HepG2 (cell line): ENCODE measurements at regions not wholly inside any gene's neighbourhood (a gene's known extent, or its start where the extent isn't known, plus 50 kb on each side); places are given as distances from the start of the nearest gene placed in this dataset.

ENCODE experiments used
- ATAC-seq: fragments of 200-7000 bp; cut with Tn5 transposase; 3 replicates; pipeline ENCODE4 v1.9.1; 2020; ENCODE audit warnings: mild to moderate bottlenecking, moderate library complexity
- BruUV-seq: library from RNA; stranded (reverse); fragments of 400-500 nt; replicated peaks from 2 replicates; lab custom pipeline; 2021; lab: Mats Ljungman, UMichigan
- CTCF ChIA-PET: fragments of 300-600 bp; formaldehyde crosslinking; extraction: SDS; loops from one replicate; lab custom pipeline; 2021; ENCODE audit warnings: low total read pairs, inconsistent platforms, low intra/inter-chr PET ratio; lab: Yijun Ruan, JAX
- POLR2A ChIA-PET: fragments of 350-600 bp; sonication (Branson Sonifier 250); formaldehyde crosslinking; loops from one replicate; lab custom pipeline; 2020; ENCODE audit warnings: antibody characterized with exemption, inconsistent platforms; lab: Yijun Ruan, JAX
- DNase-seq: peaks from one replicate; pipeline ENCODE4 v3.0.0-alpha.2; 2015; ENCODE audit warnings: low spot score
- FAIRE-seq: peaks from 3 replicates; lab custom pipeline; 2011; peaks lifted over from hg19 to GRCh38; lab: Jason Lieb, UNC
- H2AFZ ChIP-seq: one replicate; pipeline ENCODE4 v1.6.1; 2011; ENCODE audit warnings: low read length, inconsistent platforms
- H3K27ac ChIP-seq: fragments of 300-600 bp; 3 replicates; pipeline ENCODE4 v1.8.0; 2011; ENCODE audit warnings: mixed run types, mild to moderate bottlenecking, mixed read lengths, low read length, inconsistent platforms; ENCODE audit not compliant: insufficient read depth; ENCODE audit errors: extremely low read length
- H3K27me3 ChIP-seq, 2 experiments: fragments of 200-600 bp in 1 of 2; 2 replicates in 1 of 2; 3 replicates in 1 of 2; pipeline versions ENCODE4 v1.6.0 to v1.8.0; 2011; ENCODE audit warnings: low read length in 2 of 2, mild to moderate bottlenecking in 2 of 2, moderate library complexity in 2 of 2, inconsistent platforms in 1 of 2; ENCODE audit not compliant: insufficient read depth in 2 of 2, control insufficient read depth in 1 of 2
- H3K36me3 ChIP-seq, 2 experiments: fragments of 200-600 bp in 1 of 2; replicated peaks in 1 of 2; 2 replicates in 1 of 2; 3 replicates in 1 of 2; pipeline versions ENCODE4 v1.5.1 to v1.8.0; 2011; ENCODE audit warnings: low read length in 2 of 2, inconsistent platforms in 1 of 2; ENCODE audit not compliant: insufficient read depth in 2 of 2, control insufficient read depth in 1 of 2
- H3K4me1 ChIP-seq: 2 replicates; pipeline ENCODE4 v1.5.1; 2012; ENCODE audit warnings: low read length, inconsistent platforms; ENCODE audit not compliant: insufficient read depth
- H3K4me2 ChIP-seq: 2 replicates; pipeline ENCODE4 v1.6.0; 2011; ENCODE audit warnings: low read depth, low read length, inconsistent platforms
- H3K4me3 ChIP-seq, 3 experiments: fragments of 200-600 bp in 1 of 3; sonication (generic), shearing (Covaris generic) in 1 of 3; replicated peaks in 1 of 3; 2 replicates each; pipeline ENCODE4 v1.5.1; 2011 to 2016; ENCODE audit warnings: low read length in 3 of 3, inconsistent platforms in 2 of 3, low read depth in 2 of 3, mild to moderate bottlenecking in 2 of 3, control low read depth in 1 of 3, mixed read lengths in 1 of 3; ENCODE audit not compliant: insufficient read depth in 1 of 3
- H3K79me2 ChIP-seq: one replicate; pipeline ENCODE4 v1.6.1; 2011; ENCODE audit warnings: low read length, inconsistent platforms; ENCODE audit not compliant: insufficient read depth
- H3K9ac ChIP-seq: 2 replicates; pipeline ENCODE4 v1.6.0; 2011; ENCODE audit warnings: mild to moderate bottlenecking, low read depth, low read length, inconsistent platforms; ENCODE audit not compliant: insufficient read depth
- H3K9me3 ChIP-seq: 2 replicates; pipeline ENCODE4 v1.5.1; 2012; ENCODE audit warnings: mild to moderate bottlenecking, low read length
- H4K20me1 ChIP-seq: 2 replicates; pipeline ENCODE4 v1.6.0; 2011; ENCODE audit warnings: inconsistent platforms, mild to moderate bottlenecking, low read length, moderate library complexity; ENCODE audit not compliant: insufficient read depth
- CENPBD1 ChIP-seq: sonication (generic); formaldehyde crosslinking; IDR thresholded peaks from 2 replicates; pipeline ENCODE4 v1.8.0; 2022; ENCODE audit warnings: missing genetic modification reagents, low read depth, mild to moderate bottlenecking, borderline replicate concordance
- GABPA ChIP-seq, 2 experiments: IDR thresholded peaks; 2 replicates each; pipeline ENCODE4 v1.6.1; 2011 to 2016; ENCODE audit warnings: low read depth in 2 of 2, low read length in 1 of 2, missing biosample characterization in 1 of 2, missing genetic modification characterization in 1 of 2
- GTF2F1 ChIP-seq: fragments of 150-350 bp; IDR thresholded peaks from 2 replicates; pipeline ENCODE4 v1.6.1; 2014; ENCODE audit warnings: low read length
- PLRG1 ChIP-seq: fragments of 450-650 bp; conservative IDR thresholded peaks from 2 replicates; pipeline ENCODE4 v1.6.1; 2016
- SIX1 ChIP-seq: sonication (generic); formaldehyde crosslinking; IDR thresholded peaks from 2 replicates; pipeline ENCODE4 v1.4.0; 2020; ENCODE audit warnings: missing genetic modification reagents, borderline replicate concordance
- SNAPC5 ChIP-seq: sonication (generic); formaldehyde crosslinking; IDR thresholded peaks from 2 replicates; pipeline ENCODE4 v1.8.1; 2023; ENCODE audit warnings: mild to moderate bottlenecking, missing genetic modification reagents, borderline replicate concordance
- TGIF2 ChIP-seq: IDR thresholded peaks from 2 replicates; pipeline ENCODE4 v1.6.1; 2016; ENCODE audit warnings: control low read depth, missing compliant biosample characterization
- U2AF1 ChIP-seq: fragments of 200-400 bp; formaldehyde crosslinking; optimal IDR thresholded peaks from 2 replicates; pipeline ENCODE3; 2017; ENCODE audit warnings: mild to moderate bottlenecking, low read depth, low read length
- ZBTB21 ChIP-seq: sonication (generic); formaldehyde crosslinking; IDR thresholded peaks from 2 replicates; pipeline ENCODE4 v1.4.0; 2020; ENCODE audit warnings: missing genetic modification reagents
- ZNF569 ChIP-seq: sonication (generic); formaldehyde crosslinking; IDR thresholded peaks from 2 replicates; pipeline ENCODE4 v1.5.0; 2020; ENCODE audit warnings: mild to moderate bottlenecking, missing genetic modification reagents, moderate library complexity, borderline replicate concordance
- ZNF616 ChIP-seq: sonication (generic); formaldehyde crosslinking; IDR thresholded peaks from 2 replicates; pipeline ENCODE4 v1.5.0; 2020; ENCODE audit warnings: low read depth, mild to moderate bottlenecking, missing genetic modification reagents
- ZSCAN22 ChIP-seq: sonication (generic); formaldehyde crosslinking; IDR thresholded peaks from 2 replicates; pipeline ENCODE4 v1.4.0; 2020; ENCODE audit warnings: mild to moderate bottlenecking, missing genetic modification reagents
- WGBS: methylation state at CpG from one replicate; pipeline ENCODE4 v1.1.6; 2017; ENCODE audit warnings: low lambda C conversion rate; 5-methylcytosine and 5-hydroxymethylcytosine counted together
- in situ Hi-C: cut with HindIII; loops from 2 replicates; pipeline ENCODE4 v1.10.0; 2017; ENCODE audit warnings: low pct_unique_long_range_greater_than_20kb; ENCODE audit not compliant: extremely low pct_ligation_motif_present
- intact Hi-C: fragments of 100-400 bp; cut with micrococcal nuclease; formaldehyde crosslinking; loops from one replicate; pipeline ENCODE4 v1.10.0; 2022; ENCODE audit not compliant: unreplicated experiment
- TF ChIP-seq, protein P1 (sequence below), 2 experiments: sonication (generic) in 1 of 2; formaldehyde crosslinking in 1 of 2; IDR thresholded peaks; 2 replicates each; pipeline versions ENCODE4 v1.4.0 to v1.6.1; 2018 to 2020; ENCODE audit warnings: missing genetic modification reagents in 2 of 2, borderline replicate concordance in 1 of 2, low read depth in 1 of 2, mild to moderate bottlenecking in 1 of 2, missing biosample characterization in 1 of 2

- Histone ChIP-seq H3K27ac (no peak overlapping the region), H3K9ac (peak overlapping the region; percentile 33; the same call in 1 of the 2 replicates), H3K4me3 (peak overlapping the region in 2 of 3 experiments; percentile 32 to 53; a peak in 3 of 6 replicates), H3K9me3 (no peaks in the 10 kb centered on the region), H3K36me3 (no peaks in the 10 kb centered on the region), H3K27me3 (no peaks in the 10 kb centered on the region), H3K79me2 (no peaks in the 10 kb centered on the region), H4K20me1 (no peaks in the 10 kb centered on the region), H2AFZ (peak overlapping the region; percentile 90), H3K4me1 (peaks cover 14% of the 10 kb centered on the region), H3K4me2 (peak overlapping the region; percentile 69)
- FAIRE-seq (no peak), ATAC-seq (no peak), DNase-seq (no peak)
- 8% methylated on average over 2 of the region's 2 CpGs for WGBS
- in situ Hi-C loops (no loop called here), intact Hi-C loops (no loop called here)
- no peak for TF ChIP-seq SNAPC5
- no peak for TF ChIP-seq U2AF1
- no peak for TF ChIP-seq ZNF569 (CRISPR knock-in tag)
- TF ChIP-seq, protein P1, sequence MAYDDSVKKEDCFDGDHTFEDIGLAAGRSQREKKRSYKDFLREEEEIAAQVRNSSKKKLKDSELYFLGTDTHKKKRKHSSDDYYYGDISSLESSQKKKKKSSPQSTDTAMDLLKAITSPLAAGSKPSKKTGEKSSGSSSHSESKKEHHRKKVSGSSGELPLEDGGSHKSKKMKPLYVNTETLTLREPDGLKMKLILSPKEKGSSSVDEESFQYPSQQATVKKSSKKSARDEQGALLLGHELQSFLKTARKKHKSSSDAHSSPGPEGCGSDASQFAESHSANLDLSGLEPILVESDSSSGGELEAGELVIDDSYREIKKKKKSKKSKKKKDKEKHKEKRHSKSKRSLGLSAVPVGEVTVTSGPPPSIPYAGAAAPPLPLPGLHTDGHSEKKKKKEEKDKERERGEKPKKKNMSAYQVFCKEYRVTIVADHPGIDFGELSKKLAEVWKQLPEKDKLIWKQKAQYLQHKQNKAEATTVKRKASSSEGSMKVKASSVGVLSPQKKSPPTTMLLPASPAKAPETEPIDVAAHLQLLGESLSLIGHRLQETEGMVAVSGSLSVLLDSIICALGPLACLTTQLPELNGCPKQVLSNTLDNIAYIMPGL (CRISPR knock-in tag; IDR thresholded peaks at IDR 0.05; ENCODE audit: borderline replicate concordance in 1 of 2, low read depth in 1 of 2), result no peak
- no peak for TF ChIP-seq ZNF616
- TF ChIP-seq ZSCAN22 (CRISPR knock-in tag), result no peak
- TF ChIP-seq CENPBD1 (CRISPR knock-in tag), result no peak
- no peak for TF ChIP-seq TGIF2 (CRISPR knock-in tag)
- TF ChIP-seq SIX1 (CRISPR knock-in tag), result no peak
- no peak for TF ChIP-seq GTF2F1
- no peak for TF ChIP-seq PLRG1
- no peak for TF ChIP-seq ZBTB21 (CRISPR knock-in tag)
- TF ChIP-seq GABPA (IDR thresholded peaks at IDR 0.05; ENCODE audit: low read depth, low read length), result no peak
- no peak for TF ChIP-seq GABPA (CRISPR knock-in tag; IDR thresholded peaks at IDR 0.05; ENCODE audit: low read depth)
- ChIA-PET CTCF (no interaction called here), POLR2A (no interaction called here)
- BruUV-seq, result no TSS peak
Measured at GRCh38 chr3:159911664-159912037, 77.0 kb upstream of the IL12A start.
